ENCODE measurements at regions not wholly inside any gene's neighbourhood (a gene's known extent, or its start where the extent isn't known, plus 50 kb on each side); places are given as distances from the start of the nearest gene placed in this dataset.

GRCh38 chr16:11481987-11482386, 104.7 kb downstream of the LITAF start:
- no peak for TF ChIP-seq CTCF (IDR thresholded peaks at IDR 0.05)
- TF ChIP-seq POLR2A (IDR thresholded peaks at IDR 0.05) = no peak
